ENCODE measurements at regions not wholly inside any gene's neighbourhood (a gene's known extent, or its start where the extent isn't known, plus 50 kb on each side); places are given as distances from the start of the nearest gene placed in this dataset.
"Not testable (repeated sequence)": the region's sequence is repeated elsewhere in the genome, so short reads cannot be mapped to it uniquely, and the experiment has no call there.

DNA sequence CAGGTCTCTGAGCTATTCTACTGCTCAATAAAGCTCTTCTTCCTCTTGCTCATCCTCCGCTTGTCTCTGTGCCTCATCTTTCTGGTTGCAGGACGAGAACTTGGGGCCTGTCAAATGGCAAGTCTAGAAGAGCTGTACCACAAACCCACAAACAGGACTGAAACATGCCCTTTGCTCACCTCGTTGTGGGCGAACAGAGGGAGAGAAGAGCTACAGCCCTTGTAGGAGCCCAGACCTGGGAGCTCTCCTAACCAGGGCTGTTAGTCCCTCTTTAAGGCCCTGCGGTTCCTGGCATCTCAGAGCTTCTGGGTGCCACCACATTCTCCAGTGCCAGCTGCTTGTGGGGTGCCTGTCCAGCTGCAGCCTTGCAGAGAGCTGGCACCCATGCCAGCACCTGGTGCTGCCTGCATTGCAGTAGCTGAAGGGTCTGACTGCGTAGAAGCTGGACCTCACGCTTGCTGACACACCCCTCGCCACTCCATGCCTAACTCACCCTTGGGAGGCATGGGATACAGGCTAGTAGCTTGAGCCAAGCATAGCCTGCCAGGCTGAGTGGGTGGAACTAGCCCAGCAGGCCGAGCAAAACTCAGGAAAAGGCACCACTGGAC is 313.4 kb downstream of the ANKRD30B start:
- TF ChIP-seq, protein P1, sequence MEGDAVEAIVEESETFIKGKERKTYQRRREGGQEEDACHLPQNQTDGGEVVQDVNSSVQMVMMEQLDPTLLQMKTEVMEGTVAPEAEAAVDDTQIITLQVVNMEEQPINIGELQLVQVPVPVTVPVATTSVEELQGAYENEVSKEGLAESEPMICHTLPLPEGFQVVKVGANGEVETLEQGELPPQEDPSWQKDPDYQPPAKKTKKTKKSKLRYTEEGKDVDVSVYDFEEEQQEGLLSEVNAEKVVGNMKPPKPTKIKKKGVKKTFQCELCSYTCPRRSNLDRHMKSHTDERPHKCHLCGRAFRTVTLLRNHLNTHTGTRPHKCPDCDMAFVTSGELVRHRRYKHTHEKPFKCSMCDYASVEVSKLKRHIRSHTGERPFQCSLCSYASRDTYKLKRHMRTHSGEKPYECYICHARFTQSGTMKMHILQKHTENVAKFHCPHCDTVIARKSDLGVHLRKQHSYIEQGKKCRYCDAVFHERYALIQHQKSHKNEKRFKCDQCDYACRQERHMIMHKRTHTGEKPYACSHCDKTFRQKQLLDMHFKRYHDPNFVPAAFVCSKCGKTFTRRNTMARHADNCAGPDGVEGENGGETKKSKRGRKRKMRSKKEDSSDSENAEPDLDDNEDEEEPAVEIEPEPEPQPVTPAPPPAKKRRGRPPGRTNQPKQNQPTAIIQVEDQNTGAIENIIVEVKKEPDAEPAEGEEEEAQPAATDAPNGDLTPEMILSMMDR (IDR thresholded peaks at IDR 0.05; ENCODE audit: insufficient read depth, low read length), result not testable (repeated sequence)
- not testable (repeated sequence) for TF ChIP-seq GABPA (IDR thresholded peaks at IDR 0.05; ENCODE audit: low read depth)
